Neural progenitor cell (in vitro differentiated cells): ENCODE measurements at regions not wholly inside any gene's neighbourhood (a gene's known extent, or its start where the extent isn't known, plus 50 kb on each side); places are given as distances from the start of the nearest gene placed in this dataset.

Source experiments
- EZH2 ChIP-seq: fragments of 200-600 bp; sonication (generic); IDR thresholded peaks from 2 replicates; pipeline ENCODE4 v1.6.1; 2017; ENCODE audit warnings: antibody characterized with exemption, mild to moderate bottlenecking, moderate library complexity
- EZH2phosphoT487 ChIP-seq: fragments of 200-600 bp; sonication (generic); IDR thresholded peaks from 2 replicates; pipeline ENCODE4 v1.6.1; 2017; ENCODE audit warnings: antibody characterized with exemption
- TF ChIP-seq, protein P1 (sequence below): fragments of 200-600 bp; sonication (generic); IDR thresholded peaks from 2 replicates; pipeline ENCODE4 v1.5.1; 2017; ENCODE audit warnings: antibody characterized with exemption, mild to moderate bottlenecking

DNA sequence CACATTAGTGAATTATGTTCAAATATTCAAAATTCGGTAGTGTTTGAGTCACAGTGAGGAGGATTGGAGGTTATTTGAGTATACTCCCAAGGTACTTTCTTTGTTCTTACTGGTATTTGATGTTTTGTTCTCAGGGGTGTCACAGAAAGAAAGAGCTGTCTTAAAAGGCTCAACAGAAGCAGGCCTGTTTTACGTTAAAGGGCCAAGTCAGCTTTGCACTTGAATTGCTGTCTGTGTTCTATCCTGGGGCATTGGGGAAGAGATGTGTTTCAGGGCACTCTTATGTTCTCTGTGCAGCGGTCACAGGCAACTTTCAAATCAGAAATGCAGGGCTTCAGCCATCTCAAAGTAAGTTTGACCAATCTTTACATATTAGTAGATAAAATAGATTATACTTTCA is 1113.1 kb upstream of the LCORL start:
- no peak for TF ChIP-seq EZH2phosphoT487
- TF ChIP-seq, protein P1, sequence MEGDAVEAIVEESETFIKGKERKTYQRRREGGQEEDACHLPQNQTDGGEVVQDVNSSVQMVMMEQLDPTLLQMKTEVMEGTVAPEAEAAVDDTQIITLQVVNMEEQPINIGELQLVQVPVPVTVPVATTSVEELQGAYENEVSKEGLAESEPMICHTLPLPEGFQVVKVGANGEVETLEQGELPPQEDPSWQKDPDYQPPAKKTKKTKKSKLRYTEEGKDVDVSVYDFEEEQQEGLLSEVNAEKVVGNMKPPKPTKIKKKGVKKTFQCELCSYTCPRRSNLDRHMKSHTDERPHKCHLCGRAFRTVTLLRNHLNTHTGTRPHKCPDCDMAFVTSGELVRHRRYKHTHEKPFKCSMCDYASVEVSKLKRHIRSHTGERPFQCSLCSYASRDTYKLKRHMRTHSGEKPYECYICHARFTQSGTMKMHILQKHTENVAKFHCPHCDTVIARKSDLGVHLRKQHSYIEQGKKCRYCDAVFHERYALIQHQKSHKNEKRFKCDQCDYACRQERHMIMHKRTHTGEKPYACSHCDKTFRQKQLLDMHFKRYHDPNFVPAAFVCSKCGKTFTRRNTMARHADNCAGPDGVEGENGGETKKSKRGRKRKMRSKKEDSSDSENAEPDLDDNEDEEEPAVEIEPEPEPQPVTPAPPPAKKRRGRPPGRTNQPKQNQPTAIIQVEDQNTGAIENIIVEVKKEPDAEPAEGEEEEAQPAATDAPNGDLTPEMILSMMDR = no peak
- no peak for TF ChIP-seq EZH2
